ENCODE measurements at regions not wholly inside any gene's neighbourhood (a gene's known extent, or its start where the extent isn't known, plus 50 kb on each side); places are given as distances from the start of the nearest gene placed in this dataset.
"Not testable (repeated sequence)": the region's sequence is repeated elsewhere in the genome, so short reads cannot be mapped to it uniquely, and the experiment has no call there.

DNA sequence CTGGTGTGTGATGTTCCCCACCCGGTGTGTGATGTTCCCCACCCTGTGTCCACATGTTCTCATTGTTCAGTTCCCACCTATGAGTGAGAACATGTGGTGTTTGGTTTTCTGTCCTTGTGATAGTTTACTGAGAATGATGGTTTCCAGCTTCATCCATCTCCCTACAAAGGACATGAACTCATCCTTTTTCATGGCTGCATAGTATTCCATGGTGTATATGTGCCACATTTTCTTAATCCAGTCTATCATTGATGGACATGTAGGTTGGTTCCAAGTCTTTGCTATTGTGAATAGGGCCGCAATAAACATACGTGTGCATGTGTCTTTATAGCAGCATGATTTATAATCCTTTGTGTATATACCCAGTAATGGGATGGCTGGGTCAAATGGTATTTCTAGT lies 201.5 kb upstream of the IRAK1BP1 start:
- not testable (repeated sequence) for H4K20me1 ChIP-seq (ENCODE audit: control insufficient read depth, insufficient read depth, low read depth, low read length); H3K36me3 ChIP-seq (ENCODE audit: control insufficient read depth, low read length); H3K9me3 ChIP-seq (ENCODE audit: control insufficient read depth, insufficient read depth, low read length); H3K4me2 ChIP-seq (ENCODE audit: low read length); H3K4me3 ChIP-seq (ENCODE audit: low read length); H3K27me3 ChIP-seq (ENCODE audit: control insufficient read depth, low read length); H3K79me2 ChIP-seq (ENCODE audit: control insufficient read depth, low read length); H3K27ac ChIP-seq (ENCODE audit: low read depth, low read length); H3K9me2 ChIP-seq (replicated peaks; ENCODE audit: control insufficient read depth, low read length); H3K4me1 ChIP-seq (ENCODE audit: control insufficient read depth, low read length); H3F3A ChIP-seq (ENCODE audit: control insufficient read depth, insufficient read depth)

DNA sequence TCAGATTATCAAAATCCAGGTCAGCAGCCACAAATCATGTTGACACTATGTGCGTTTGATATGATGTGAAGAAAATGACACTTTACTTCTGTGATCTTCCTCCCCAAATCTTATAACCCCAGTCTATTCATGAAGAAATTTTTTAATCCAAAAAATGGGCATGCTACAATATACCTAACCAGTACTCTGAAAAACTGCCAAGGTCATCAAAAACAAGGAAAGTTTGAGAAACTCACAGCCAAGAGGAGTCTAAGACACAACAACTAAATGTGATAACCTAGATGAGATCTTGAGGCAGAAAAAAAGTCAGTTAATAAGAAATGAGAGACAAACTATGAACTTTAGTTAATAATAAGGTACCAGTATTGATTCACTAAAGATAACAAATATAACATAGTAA lies 200.6 kb upstream of the IRAK1BP1 start:
- no peaks in the 10 kb centered on the region for H3K9me3 ChIP-seq (ENCODE audit: control insufficient read depth, insufficient read depth, low read length)
- TF ChIP-seq EZH2phosphoT487 (IDR thresholded peaks at IDR 0.05; ENCODE audit: borderline replicate concordance, low read length): no peak
- TF ChIP-seq, protein P1, sequence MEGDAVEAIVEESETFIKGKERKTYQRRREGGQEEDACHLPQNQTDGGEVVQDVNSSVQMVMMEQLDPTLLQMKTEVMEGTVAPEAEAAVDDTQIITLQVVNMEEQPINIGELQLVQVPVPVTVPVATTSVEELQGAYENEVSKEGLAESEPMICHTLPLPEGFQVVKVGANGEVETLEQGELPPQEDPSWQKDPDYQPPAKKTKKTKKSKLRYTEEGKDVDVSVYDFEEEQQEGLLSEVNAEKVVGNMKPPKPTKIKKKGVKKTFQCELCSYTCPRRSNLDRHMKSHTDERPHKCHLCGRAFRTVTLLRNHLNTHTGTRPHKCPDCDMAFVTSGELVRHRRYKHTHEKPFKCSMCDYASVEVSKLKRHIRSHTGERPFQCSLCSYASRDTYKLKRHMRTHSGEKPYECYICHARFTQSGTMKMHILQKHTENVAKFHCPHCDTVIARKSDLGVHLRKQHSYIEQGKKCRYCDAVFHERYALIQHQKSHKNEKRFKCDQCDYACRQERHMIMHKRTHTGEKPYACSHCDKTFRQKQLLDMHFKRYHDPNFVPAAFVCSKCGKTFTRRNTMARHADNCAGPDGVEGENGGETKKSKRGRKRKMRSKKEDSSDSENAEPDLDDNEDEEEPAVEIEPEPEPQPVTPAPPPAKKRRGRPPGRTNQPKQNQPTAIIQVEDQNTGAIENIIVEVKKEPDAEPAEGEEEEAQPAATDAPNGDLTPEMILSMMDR (IDR thresholded peaks at IDR 0.05; ENCODE audit: low read depth, low read length, poor library complexity, severe bottlenecking): no peak
- no peaks in the 10 kb centered on the region for H3F3A ChIP-seq (ENCODE audit: control insufficient read depth, insufficient read depth)
- no peak overlapping the region for H3K4me2 ChIP-seq (ENCODE audit: low read length)
- H3K27ac ChIP-seq (ENCODE audit: low read depth, low read length): no peak overlapping the region
- H3K36me3 ChIP-seq (ENCODE audit: control insufficient read depth, low read length): no peaks in the 10 kb centered on the region
- no peaks in the 10 kb centered on the region for H3K27me3 ChIP-seq (ENCODE audit: control insufficient read depth, low read length)
- H3K4me3 ChIP-seq (ENCODE audit: low read length): no peak overlapping the region
- H3K79me2 ChIP-seq (ENCODE audit: control insufficient read depth, low read length): no peaks in the 10 kb centered on the region
- no peaks in the 10 kb centered on the region for H4K20me1 ChIP-seq (ENCODE audit: control insufficient read depth, insufficient read depth, low read depth, low read length)
- no peaks in the 10 kb centered on the region for H3K9me2 ChIP-seq (replicated peaks; ENCODE audit: control insufficient read depth, low read length)
- H3K4me1 ChIP-seq (ENCODE audit: control insufficient read depth, low read length): no peaks in the 10 kb centered on the region

DNA sequence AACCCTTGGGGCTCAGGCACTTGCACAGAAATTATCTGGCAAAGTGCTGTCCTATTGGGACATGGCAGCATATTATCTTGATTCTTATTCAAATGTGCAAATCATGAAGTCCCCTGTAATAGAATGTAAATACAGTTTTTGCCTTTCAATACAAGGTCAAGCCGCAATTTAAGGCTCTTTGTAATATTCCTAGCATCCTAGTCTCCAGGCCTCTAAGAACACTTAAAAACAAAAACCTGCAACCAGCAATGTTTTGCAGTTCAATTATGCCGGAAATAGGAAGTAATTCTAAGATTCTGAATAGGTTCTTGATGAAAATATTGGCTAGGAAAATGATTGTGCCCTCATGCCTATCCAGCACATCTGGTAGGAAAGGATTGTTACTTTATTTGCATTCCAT lies 197.2 kb upstream of the IRAK1BP1 start:
- no peaks in the 10 kb centered on the region for H3K4me1 ChIP-seq (ENCODE audit: control insufficient read depth, low read length)

DNA sequence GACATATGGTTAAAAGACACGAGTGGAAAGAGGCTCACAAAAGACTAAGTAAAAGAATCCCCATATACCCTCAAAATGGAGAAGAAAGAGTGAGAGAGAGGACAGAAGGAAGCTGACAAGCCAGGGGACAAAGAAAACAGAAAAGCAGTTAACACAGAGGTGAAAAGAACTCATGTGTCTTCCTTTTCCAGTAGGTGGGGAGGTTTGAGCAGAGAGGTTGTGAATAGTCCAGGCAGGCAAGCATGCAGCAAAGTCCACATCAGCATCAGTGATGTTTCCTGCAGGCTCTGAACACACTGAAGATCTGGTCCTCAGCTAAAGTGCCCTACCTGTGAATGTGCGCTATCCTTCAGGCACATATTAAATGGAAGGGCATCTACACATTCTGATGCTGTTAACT lies 196.5 kb upstream of the IRAK1BP1 start:
- Histone ChIP-seq H3K4me2 (ENCODE audit: low read length) (no peak overlapping the region), H3K4me3 (ENCODE audit: low read length) (no peak overlapping the region), H3K9me2 (replicated peaks; ENCODE audit: control insufficient read depth, low read length) (no peaks in the 10 kb centered on the region), H3K27ac (ENCODE audit: low read depth, low read length) (no peak overlapping the region), H3K4me1 (ENCODE audit: control insufficient read depth, low read length) (no peaks in the 10 kb centered on the region), H4K20me1 (ENCODE audit: control insufficient read depth, insufficient read depth, low read depth, low read length) (no peaks in the 10 kb centered on the region), H3K27me3 (ENCODE audit: control insufficient read depth, low read length) (no peaks in the 10 kb centered on the region), H3K79me2 (ENCODE audit: control insufficient read depth, low read length) (no peaks in the 10 kb centered on the region), H3K36me3 (ENCODE audit: control insufficient read depth, low read length) (no peaks in the 10 kb centered on the region), H3K9me3 (ENCODE audit: control insufficient read depth, insufficient read depth, low read length) (no peaks in the 10 kb centered on the region), H3F3A (ENCODE audit: control insufficient read depth, insufficient read depth) (no peaks in the 10 kb centered on the region)
- TF ChIP-seq, protein P1 (IDR thresholded peaks at IDR 0.05; ENCODE audit: low read depth, low read length, poor library complexity, severe bottlenecking): no peak
- no peak for TF ChIP-seq EZH2phosphoT487 (IDR thresholded peaks at IDR 0.05; ENCODE audit: borderline replicate concordance, low read length)

More for the DNA sequence above, 197.2 kb upstream of the IRAK1BP1 start:
- H3F3A ChIP-seq (ENCODE audit: control insufficient read depth, insufficient read depth): no peaks in the 10 kb centered on the region
- no peak overlapping the region for H3K4me3 ChIP-seq (ENCODE audit: low read length)
- no peaks in the 10 kb centered on the region for H3K36me3 ChIP-seq (ENCODE audit: control insufficient read depth, low read length)
- no peaks in the 10 kb centered on the region for H3K9me2 ChIP-seq (replicated peaks; ENCODE audit: control insufficient read depth, low read length)
- no peak for TF ChIP-seq EZH2phosphoT487 (IDR thresholded peaks at IDR 0.05; ENCODE audit: borderline replicate concordance, low read length)
- TF ChIP-seq, protein P1 (IDR thresholded peaks at IDR 0.05; ENCODE audit: low read depth, low read length, poor library complexity, severe bottlenecking): no peak
- H3K27ac ChIP-seq (ENCODE audit: low read depth, low read length): no peak overlapping the region
- H3K27me3 ChIP-seq (ENCODE audit: control insufficient read depth, low read length): no peaks in the 10 kb centered on the region
- H4K20me1 ChIP-seq (ENCODE audit: control insufficient read depth, insufficient read depth, low read depth, low read length): no peaks in the 10 kb centered on the region
- no peaks in the 10 kb centered on the region for H3K79me2 ChIP-seq (ENCODE audit: control insufficient read depth, low read length)
- H3K4me2 ChIP-seq (ENCODE audit: low read length): no peak overlapping the region
- no peaks in the 10 kb centered on the region for H3K9me3 ChIP-seq (ENCODE audit: control insufficient read depth, insufficient read depth, low read length)

DNA sequence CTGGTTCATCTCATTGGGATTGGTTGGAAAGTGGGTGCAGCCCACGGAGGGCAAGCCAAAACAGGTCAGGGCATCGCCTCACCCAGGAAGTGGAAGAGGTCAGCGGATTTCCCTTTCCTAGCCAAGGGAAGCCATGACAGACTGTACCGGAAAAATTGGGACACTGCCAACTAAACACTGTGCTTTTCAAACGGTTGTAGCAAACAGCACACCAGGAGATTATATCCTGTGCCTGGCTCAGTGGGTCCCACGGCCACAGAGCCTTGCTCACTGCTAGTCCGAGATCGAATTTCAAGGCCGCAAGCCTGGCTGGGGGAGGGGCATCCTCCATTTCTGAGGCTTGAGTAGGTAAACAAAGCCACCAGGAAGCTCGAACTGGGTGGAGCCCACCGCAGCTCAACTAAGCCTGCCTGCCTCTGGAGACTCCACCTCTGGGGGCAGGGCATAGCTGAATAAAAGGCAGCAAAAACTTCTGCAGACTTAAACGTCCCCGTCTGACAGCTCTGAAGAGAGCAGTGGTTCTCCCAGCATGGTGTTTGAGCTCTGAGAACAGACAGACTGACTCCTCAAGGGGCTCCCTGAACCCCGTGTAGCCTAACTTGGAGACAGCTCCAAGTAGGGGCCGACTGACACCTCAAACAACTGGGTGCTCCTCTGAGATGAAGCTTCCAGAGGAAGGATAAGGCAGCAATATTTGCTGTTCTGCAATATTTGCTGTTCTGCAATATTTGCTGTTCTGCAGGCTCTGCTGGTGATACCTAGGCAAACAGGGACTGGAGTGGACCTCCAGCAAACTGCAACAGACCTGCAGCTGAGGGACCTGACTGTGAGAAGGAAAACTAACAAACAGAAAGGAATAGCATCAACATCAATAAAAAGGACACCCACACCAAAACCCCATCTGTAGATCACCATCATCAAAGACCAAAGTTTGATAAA lies 191.0 kb upstream of the IRAK1BP1 start:
- not testable (repeated sequence) for H3K27me3 ChIP-seq (ENCODE audit: control insufficient read depth, low read length); H3K9me3 ChIP-seq (ENCODE audit: control insufficient read depth, insufficient read depth, low read length); H3K9me2 ChIP-seq (replicated peaks; ENCODE audit: control insufficient read depth, low read length); H3K79me2 ChIP-seq (ENCODE audit: control insufficient read depth, low read length); H3K4me2 ChIP-seq (ENCODE audit: low read length); H4K20me1 ChIP-seq (ENCODE audit: control insufficient read depth, insufficient read depth, low read depth, low read length); H3K36me3 ChIP-seq (ENCODE audit: control insufficient read depth, low read length); H3K27ac ChIP-seq (ENCODE audit: low read depth, low read length); H3K4me3 ChIP-seq (ENCODE audit: low read length); H3F3A ChIP-seq (ENCODE audit: control insufficient read depth, insufficient read depth); H3K4me1 ChIP-seq (ENCODE audit: control insufficient read depth, low read length)

All from DOHH2 (cell line).